NT2/D1 (cell line): ENCODE measurements at regions not wholly inside any gene's neighbourhood (a gene's known extent, or its start where the extent isn't known, plus 50 kb on each side); places are given as distances from the start of the nearest gene placed in this dataset.

ENCODE experiments used
- DNase-seq: peaks from one replicate; pipeline ENCODE4 v3.0.0-alpha.2; 2011; ENCODE audit warnings: low read depth, low spot score
- H3K27me3 ChIP-seq: 2 replicates; pipeline ENCODE4 v1.6.0; 2011; ENCODE audit warnings: mild to moderate bottlenecking; ENCODE audit not compliant: insufficient read length, insufficient read depth
- H3K36me3 ChIP-seq: 2 replicates; pipeline ENCODE4 v1.6.1; 2011; ENCODE audit warnings: mild to moderate bottlenecking, low read length, mixed read lengths; ENCODE audit not compliant: insufficient read depth, insufficient read length
- H3K4me1 ChIP-seq: 2 replicates; pipeline ENCODE4 v1.5.1; 2011; ENCODE audit not compliant: insufficient read depth, insufficient read length
- H3K4me3 ChIP-seq: 2 replicates; pipeline ENCODE4 v1.5.1; 2011; ENCODE audit warnings: low read depth; ENCODE audit not compliant: insufficient read length
- H3K9ac ChIP-seq: 2 replicates; pipeline ENCODE4 v1.6.0; 2011; ENCODE audit warnings: low read depth; ENCODE audit not compliant: insufficient read length
- H3K9me3 ChIP-seq: 2 replicates; pipeline ENCODE4 v1.5.1; 2011; ENCODE audit warnings: mild to moderate bottlenecking, low read length; ENCODE audit not compliant: insufficient read depth
- SUZ12 ChIP-seq: IDR thresholded peaks from 2 replicates; pipeline ENCODE4 v1.6.1; 2011; ENCODE audit not compliant: insufficient read length, insufficient read depth; ENCODE audit errors: extremely low read depth
- YY1 ChIP-seq: IDR thresholded peaks from 2 replicates; pipeline ENCODE4 v1.6.1; 2011; ENCODE audit not compliant: insufficient read length, insufficient read depth
- ZNF274 ChIP-seq: IDR thresholded peaks from 2 replicates; pipeline ENCODE4 v1.6.1; 2011; ENCODE audit warnings: mild to moderate bottlenecking, low read depth, low read length

DNA sequence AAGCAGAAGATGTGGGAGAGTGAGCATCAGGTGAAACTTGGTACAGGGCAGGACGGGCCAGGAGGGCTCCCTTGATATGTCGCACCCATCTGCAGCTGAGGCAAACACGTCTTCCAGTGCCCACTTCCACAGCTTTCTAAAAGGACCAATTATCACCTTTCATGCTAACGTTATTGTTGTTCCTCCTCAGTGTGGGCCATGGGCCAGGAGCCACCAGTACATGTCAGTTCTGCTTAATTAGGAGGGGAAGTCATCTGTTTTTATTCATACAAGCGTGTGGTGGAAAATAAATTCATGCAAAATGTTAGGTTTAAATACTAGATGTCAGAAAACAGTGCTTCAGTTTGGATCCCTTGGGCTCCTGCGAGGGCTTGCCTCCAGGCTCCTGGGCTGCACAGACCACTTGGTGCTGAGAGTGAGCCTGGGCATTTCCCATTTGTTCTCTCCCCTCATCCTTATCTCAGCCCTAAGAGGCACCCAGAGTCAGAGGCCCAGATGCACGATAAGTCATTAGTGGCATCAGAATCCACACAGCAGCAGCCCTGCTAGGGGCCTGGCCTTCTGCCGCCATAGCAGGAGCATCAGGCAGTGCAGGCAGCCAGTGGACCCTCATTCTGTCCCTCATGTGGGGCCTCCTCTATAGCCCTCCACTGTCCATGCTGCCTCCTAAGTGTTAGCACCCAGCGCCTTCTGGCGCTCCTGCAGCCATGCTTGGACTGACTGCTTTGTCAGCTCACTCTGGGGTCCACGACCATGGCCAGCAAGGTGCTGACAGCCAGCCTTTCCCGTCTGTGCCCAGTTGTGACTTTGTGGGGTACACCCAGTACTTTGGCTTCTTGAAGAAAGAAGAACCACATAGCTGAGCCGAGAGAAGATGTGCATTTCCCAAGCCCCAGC is 539.8 kb upstream of the RAB6C start:
- Histone ChIP-seq H3K36me3 (no peaks in the 10 kb centered on the region), H3K9me3 (no peaks in the 10 kb centered on the region), H3K9ac (no peak overlapping the region), H3K27me3 (no peaks in the 10 kb centered on the region), H3K4me1 (no peaks in the 10 kb centered on the region), H3K4me3 (no peak overlapping the region)
- DNase-seq, result no peak
- no peak for TF ChIP-seq ZNF274
- no peak for TF ChIP-seq SUZ12
- TF ChIP-seq YY1, result no peak

DNA sequence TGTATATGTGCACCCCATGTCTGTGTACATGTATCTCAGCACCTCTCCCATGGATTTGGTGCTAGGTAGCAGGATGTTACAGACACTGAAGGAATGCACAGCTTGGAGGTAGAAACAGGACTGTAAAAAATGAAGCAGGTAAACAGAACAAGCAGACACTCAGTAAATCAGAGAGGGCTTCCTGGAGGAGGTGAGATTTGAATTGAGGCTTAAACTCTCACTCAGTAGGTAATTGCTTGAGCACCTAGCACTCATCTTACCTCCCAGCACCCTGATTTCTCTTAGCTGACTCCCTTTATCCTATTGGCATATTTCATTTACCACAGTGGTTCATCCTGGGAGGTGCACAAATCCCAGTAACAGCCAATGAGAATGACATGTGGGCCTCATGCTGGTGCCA is 537.9 kb upstream of the RAB6C start:
- H3K9ac ChIP-seq, result no peak overlapping the region
- no peaks in the 10 kb centered on the region for H3K9me3 ChIP-seq
- no peaks in the 10 kb centered on the region for H3K36me3 ChIP-seq
- H3K4me1 ChIP-seq, result no peaks in the 10 kb centered on the region
- no peak for TF ChIP-seq YY1
- no peak for TF ChIP-seq ZNF274
- no peak for TF ChIP-seq SUZ12
- H3K4me3 ChIP-seq, result no peak overlapping the region
- no peaks in the 10 kb centered on the region for H3K27me3 ChIP-seq
- no peak for DNase-seq

DNA sequence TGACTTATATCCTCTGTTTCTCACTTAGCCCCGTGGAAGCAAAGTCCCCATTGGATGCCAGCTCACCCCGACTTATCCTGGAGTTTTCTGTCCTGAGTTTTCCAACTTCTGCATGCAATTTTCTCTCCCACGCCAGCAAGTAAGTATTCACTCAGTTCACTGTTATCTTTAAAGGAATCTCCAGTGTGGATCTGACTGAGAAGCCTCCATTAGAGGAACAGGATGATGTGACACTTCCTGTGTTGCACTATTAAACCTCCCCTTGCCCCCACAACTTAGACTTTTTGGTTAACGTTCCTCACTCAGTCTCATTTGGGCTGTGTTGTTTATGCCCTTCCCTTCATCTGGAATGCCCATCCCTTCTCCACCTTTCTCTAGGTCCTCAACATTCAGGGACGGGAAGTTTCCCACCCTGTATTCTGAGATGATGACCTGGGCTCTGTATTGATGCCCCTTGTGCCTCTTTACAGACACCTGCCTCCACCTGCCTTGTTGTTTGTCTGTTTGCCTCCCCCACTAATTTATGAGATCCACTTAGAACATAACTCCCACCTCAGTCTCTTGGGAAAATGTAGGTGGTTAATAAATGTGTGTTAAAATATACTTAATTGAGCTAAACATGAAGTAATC is 536.1 kb upstream of the RAB6C start:
- no peaks in the 10 kb centered on the region for H3K27me3 ChIP-seq
- no peak for TF ChIP-seq SUZ12
- no peaks in the 10 kb centered on the region for H3K4me1 ChIP-seq
- H3K9ac ChIP-seq, result no peak overlapping the region
- H3K4me3 ChIP-seq, result no peak overlapping the region
- no peaks in the 10 kb centered on the region for H3K36me3 ChIP-seq
- H3K9me3 ChIP-seq, result no peaks in the 10 kb centered on the region
- DNase-seq, result no peak

DNA sequence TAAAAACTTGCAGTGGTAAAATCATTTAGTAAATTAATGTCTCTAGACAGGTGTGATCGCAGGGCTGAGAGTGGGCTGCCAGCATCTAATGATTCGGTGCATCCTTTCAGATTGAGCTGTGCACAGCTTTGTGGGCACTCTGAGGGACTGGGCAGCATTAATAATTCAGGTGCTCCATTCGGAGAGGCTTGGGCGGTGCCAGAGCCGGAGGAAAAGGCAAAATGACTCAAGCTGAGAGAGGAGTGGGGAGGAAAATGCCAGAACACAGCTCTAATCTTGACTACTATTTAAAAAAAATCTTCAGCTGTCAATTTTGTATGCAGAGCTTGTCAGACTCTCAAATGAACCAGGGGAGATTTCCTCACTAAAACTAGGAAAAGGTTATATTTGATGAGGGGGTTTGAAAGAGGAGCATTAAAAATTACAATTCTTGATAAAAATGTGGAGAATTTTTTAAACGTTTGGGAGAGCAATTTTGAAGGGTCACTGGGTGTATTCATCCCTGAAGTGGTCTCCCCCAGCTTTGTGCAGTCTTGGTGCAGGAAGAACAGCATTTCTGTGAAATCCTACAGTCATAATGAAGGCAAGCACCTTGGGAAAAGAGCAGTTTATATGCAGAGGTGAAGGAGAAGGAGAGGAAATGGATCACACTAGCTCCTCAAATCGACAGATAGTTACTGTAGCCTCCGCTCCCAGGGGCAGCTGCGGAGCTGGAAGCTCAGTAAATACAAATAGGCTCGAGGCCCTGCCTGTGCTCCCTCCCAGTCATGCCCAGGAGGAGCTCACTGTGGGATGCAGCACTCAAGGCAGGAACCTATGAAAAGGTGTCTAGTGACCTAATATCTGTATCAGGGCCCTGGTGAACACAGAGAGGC is 535.4 kb upstream of the RAB6C start:
- TF ChIP-seq SUZ12 (no peak), YY1 (no peak), ZNF274 (no peak)
- H3K27me3 ChIP-seq, result no peaks in the 10 kb centered on the region
- H3K4me1 ChIP-seq, result no peaks in the 10 kb centered on the region
- no peak overlapping the region for H3K9ac ChIP-seq
- no peaks in the 10 kb centered on the region for H3K9me3 ChIP-seq
- no peak overlapping the region for H3K4me3 ChIP-seq
- H3K36me3 ChIP-seq, result no peaks in the 10 kb centered on the region
- DNase-seq, result no peak

DNA sequence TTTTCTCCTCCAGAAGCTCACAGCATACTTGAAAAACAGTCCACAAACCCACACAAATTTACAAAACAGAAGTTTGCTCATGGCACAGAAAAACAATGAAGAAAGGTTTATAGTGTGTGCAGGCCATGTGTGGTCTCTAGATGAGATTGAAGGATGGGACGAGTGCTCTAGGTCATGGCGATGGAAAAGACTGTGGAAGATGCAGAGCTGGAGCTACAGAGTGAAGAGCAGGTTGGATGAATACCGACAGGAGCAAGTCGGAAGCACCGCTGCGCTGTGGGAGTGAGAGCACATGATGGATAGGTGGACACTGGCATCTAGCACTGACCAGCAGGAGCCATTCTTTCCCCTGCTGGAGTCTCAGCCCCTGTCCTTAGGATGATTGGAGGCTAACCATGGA is 534.7 kb upstream of the RAB6C start:
- H3K4me3 ChIP-seq, result no peak overlapping the region
- no peaks in the 10 kb centered on the region for H3K4me1 ChIP-seq
- no peak overlapping the region for H3K9ac ChIP-seq
- no peak for DNase-seq
- H3K27me3 ChIP-seq, result no peaks in the 10 kb centered on the region
- no peaks in the 10 kb centered on the region for H3K9me3 ChIP-seq
- H3K36me3 ChIP-seq, result no peaks in the 10 kb centered on the region
- TF ChIP-seq SUZ12 (no peak), YY1 (no peak), ZNF274 (no peak)

DNA sequence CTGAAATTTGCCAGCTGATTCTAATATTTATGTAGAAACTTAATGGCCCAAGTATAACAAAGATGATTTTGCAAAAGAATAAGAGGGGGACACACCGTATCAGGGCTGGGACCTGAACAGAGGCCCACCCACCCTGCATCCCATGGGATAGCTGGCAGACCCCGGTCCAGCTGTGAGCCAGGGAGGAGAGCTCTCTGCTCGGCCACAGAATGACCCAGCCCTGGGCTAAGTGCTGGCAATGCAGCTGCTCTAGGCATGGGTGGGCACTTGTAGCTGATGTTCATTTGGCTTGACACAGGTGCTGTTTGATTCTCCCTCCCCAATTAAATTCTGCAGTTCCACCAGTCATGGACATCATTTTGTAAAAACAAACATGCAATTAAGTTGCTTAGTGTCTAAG is 522.8 kb upstream of the RAB6C start:
- TF ChIP-seq SUZ12 (no peak), ZNF274 (no peak), YY1 (no peak)
- no peak overlapping the region for H3K9ac ChIP-seq

DNA sequence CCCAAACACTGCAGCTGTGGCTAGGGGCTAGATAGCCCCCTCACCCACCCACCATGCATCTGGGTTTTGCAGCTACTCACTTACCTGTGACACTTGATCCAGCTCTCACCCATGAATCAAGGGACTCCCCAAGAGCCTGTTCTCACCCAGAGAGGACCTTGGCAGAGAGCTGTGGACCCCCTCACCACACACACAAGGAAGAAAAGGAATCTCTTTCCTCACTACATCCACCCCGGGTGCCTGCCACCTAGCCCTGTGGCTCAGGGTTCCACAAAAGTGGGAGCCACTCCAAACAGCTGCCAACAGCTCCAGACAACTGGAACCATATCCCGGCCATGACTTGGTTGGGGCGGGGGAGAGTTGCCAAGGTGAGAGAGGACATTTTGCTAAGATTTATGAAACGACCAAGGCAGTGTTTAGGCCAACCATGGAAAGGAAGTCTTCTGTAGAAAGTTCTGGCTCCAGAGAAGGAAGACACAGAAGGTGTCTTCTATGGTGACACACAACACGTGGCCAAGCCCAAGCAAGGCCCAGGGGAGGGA is 522.1 kb upstream of the RAB6C start:
- H3K27me3 ChIP-seq, result no peaks in the 10 kb centered on the region
- TF ChIP-seq SUZ12 (no peak), YY1 (no peak), ZNF274 (no peak)
- no peak overlapping the region for H3K9ac ChIP-seq
- no peak overlapping the region for H3K4me3 ChIP-seq
- H3K9me3 ChIP-seq, result no peaks in the 10 kb centered on the region
- H3K4me1 ChIP-seq, result no peaks in the 10 kb centered on the region
- no peaks in the 10 kb centered on the region for H3K36me3 ChIP-seq
- DNase-seq, result no peak

More for the DNA sequence above, 522.8 kb upstream of the RAB6C start:
- no peaks in the 10 kb centered on the region for H3K27me3 ChIP-seq
- no peak overlapping the region for H3K4me3 ChIP-seq
- no peaks in the 10 kb centered on the region; the same call in 1 of the 2 replicates for H3K9me3 ChIP-seq
- no peak for DNase-seq
- no peaks in the 10 kb centered on the region for H3K36me3 ChIP-seq
- H3K4me1 ChIP-seq, result no peaks in the 10 kb centered on the region
